ENCODE measurements at regions not wholly inside any gene's neighbourhood (a gene's known extent, or its start where the extent isn't known, plus 50 kb on each side); places are given as distances from the start of the nearest gene placed in this dataset.

DNA sequence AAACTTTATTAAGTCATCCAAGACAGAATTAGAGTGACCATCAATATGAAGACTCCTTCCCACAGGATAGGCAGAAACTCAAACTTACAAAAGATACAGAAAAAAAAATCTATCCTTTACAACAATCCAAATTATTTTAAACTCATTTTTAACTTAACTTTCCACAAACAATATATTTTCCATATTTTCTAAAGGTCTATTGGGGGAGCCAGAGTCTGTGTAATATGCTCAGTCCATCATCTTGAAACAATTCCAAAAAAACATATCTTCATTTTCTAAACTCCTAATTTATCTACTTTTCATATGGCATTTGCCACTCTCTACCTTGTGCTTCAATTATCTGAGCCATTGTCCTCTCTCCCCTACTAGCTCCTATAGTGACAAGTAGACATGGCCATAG, 378.1 kb downstream of the PDGFC start:
- peak; percentile 28 for DNase-seq

DNA sequence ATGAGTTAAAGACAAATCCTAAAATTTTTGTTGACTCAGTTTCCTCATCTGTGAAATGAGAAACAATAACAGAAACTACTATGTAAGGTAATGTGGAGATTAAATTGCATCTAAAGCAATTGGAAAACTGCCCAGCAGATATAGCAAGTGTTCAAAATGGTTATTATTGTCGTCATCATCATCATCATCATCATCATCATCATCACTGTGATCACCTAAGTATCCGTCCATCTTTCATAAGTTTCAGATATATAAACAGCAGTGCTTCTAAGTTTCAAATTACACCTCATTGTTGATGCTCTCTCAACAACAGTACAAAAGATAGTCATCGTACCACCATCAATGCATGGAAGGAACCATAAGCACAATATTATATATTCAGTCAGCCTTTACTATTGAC, 379.9 kb downstream of the PDGFC start:
- no peak for DNase-seq

- DNase-seq: no peak
Measured at GRCh38 chr4:156584100-156584499, 387.5 kb downstream of the PDGFC start.

DNA sequence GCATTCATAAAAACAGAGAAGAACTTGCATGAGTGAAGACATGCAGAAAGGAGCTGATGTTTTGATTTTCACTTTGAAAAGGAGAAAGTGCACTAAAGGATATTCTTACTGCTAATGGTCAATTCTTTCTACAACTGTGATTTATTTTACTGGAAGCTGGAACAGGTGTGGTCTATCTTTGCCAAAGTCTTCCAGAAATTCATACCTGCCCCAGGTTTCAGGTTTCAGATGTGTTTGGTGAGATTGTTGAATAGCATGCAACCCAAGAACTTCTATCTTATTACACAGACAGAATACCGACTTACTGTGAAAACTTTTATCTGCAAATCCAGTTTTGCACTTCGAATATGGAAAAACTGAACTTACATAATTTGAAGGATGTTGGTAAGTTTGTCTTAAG, 388.3 kb downstream of the PDGFC start:
- DNase-seq: no peak

DNA sequence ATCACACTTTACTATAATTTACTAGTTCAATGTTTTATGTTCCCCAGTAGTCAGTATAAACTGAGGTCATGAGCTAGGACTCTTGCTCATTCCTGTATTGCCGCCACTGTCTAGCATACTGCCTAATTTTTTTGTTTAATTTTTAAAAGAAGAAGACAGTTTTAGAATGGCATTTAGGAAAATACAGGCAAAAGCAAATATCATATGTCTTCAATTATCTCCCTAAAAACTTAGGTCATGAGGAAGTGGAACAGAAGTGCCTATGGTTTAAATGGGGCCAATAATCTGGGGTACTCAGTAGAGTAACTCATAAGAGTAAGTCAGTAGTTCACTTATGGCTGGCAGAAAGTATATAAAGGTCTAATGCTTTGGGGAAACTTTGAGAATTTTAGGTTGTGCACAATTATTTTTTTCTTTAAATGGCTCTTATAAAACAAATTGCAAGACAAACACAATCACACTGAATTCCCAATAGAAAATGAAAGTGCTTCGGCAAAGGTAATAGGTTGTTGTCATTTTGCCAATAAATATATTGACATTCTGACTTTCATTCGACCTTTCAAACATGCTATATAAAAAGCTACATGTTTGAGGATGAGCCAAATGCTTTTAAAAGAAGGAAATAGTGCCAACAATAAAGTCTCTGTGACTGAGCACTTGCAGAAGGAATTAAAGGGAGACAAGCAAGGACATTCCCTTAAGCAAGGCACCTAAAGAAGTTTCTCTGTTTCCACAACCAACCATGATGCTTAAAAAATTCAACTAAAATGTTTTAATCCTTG, 390.1 kb downstream of the PDGFC start:
- peak; percentile 38 for DNase-seq

DNA sequence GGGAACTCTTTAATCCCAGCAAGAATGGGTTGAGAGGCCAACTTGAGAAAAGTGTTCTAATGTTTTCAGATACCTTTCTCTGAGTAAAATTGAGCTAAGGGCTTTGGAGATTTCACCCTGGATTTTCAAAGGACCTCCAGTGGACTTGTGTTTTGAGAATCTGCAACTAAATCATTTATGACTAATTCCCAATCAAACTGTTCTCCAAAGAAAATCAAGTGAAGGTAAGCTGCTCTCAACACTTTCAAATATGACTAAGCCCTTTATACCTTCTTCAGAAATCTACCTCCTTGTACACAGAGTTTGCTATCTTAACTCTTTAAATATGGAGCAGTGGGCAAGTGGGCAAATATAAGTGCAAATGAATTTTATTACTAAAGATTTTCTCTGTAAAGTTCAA, 392.9 kb downstream of the PDGFC start:
- no peak for DNase-seq

DNA sequence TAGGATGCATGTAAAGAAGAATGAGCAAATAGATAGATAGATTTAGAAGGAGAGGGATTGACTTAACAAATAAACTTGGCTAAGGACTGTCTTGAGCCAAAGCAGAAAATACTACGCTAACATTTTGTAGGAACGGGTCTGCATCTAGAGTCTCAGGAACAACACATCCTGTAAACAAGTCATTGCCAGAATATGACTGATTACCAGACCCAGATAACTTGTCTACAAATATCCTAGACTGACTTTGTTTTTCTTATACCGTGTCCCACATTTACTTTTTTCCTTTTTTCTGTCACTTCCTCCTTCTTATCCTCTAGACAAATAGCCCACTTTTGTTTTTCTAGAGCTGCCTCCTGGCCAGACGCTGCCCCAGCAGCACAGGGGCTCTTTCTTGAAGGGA, 393.6 kb downstream of the PDGFC start:
- no peak for DNase-seq

- no peak for DNase-seq
Measured at GRCh38 chr4:156576946-156577345, 394.7 kb downstream of the PDGFC start.

GRCh38 chr4:156575430-156576073, 396.0 kb downstream of the PDGFC start:
- DNase-seq: peak; percentile 32

GRCh38 chr4:156571146-156571545, 400.5 kb downstream of the PDGFC start:
- no peak for DNase-seq

DNA sequence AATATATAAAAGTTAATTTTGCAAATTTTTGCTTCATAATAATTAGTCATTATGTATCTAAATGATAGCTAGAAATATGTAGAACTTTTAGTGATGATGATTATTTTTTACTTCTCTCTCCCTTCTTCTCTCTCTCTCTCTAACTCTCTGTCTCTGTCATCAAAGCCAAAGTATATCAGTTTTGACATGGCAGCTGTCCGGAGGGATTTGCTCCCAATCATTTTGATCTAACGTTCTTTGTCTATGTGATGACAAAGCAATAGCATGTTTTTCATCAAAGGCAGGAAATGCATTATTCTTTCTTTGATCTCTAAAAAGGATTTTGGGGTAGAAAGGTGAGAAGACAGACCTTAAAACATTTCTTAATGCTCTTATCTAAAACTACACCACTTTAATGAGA, 402.1 kb downstream of the PDGFC start:
- no peak for DNase-seq

GRCh38 chr4:156568484-156568883, 403.1 kb downstream of the PDGFC start:
- no peak for DNase-seq

DNA sequence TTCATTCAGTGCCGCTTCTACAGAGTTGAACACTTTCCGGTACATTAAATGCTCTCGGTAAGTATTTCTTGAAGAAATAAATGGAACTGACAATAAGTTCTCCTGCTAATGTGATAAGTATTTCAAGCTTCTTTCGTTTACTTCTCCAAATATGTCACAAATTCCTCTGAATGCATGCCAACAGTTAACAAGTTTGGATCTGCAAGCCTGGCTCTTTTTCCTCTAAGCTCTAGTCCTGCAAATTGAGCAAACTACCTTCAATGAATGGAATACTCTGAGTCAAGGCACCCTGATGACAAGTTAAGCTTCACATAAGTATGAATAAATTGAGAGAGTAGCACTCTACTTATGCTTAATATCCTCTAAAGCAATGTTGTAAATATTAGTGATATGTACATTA, 403.6 kb downstream of the PDGFC start:
- DNase-seq: no peak

DNA sequence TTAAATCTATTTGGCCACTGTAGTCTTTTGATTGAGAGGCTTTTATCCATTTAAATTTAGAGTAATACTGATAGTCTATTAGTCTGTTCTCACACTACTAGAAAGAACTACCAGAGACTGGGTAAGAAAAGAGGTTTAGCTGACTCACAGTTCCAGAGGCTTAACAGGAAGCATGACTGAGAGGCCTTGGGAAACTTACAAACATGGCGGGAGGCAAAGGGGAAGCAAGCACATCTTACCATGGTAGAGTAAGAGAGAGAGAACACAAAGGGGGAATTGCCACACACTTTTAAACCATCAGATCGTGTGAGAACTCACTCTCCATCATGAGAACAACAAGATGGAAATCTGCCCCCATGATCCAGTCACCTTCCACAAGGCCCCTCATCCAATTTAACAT, 410.9 kb downstream of the PDGFC start:
- no peak for DNase-seq

DNA sequence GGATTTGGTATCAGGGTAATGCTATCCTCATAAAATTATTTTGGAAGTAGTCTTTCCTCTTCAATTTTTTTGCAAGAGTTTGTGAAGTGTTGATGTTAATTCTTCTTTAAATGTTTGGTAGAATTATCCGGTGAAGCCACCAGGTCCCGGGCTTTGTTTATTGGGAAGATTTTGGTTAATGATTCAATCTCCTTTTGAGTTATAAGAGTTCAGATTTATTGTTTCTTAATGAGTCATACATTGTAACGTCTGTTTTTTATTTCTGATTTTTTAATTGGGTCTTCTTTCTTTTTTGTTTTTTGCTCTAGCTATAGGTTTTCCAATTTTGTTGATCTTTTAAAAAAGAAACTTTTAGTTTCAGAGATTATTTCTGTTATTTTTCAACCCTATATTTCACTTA, 412.3 kb downstream of the PDGFC start:
- DNase-seq: no peak

DNA sequence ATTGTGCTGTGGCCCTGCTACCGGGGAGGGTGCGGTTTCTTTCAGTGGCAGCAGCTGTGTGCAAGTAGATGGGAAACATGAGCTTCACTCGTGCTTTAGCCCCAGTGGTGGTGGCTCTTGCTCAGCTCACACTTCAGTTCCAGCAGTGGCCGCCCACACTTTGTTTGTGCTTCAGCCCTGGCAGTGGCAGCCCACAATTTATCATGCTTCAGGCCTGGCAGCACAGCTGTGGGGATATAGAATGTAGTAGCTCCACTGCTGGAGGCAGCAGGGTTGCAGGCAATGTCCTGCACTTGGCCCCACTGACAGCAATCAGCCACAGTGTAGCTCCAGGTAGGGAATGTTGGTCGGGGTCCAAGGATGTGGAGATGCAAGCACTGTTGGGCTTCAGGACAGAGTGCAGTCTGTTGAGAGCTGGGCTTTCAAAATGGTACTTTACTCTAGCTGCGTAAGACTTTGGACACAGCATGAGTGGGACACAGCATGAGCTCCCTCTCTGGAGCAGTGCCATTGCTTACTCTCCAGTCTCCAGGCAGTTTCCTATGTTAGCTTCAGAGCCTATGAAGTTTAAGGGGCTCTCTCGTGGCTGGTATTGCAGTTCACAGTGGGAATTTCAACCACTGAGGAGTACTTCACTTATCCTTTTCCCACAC, 413.1 kb downstream of the PDGFC start:
- DNase-seq: no peak

GRCh38 chr4:156557920-156558319, 413.7 kb downstream of the PDGFC start:
- DNase-seq: no peak

GRCh38 chr4:156556336-156556735, 415.3 kb downstream of the PDGFC start:
- DNase-seq: no peak

DNA sequence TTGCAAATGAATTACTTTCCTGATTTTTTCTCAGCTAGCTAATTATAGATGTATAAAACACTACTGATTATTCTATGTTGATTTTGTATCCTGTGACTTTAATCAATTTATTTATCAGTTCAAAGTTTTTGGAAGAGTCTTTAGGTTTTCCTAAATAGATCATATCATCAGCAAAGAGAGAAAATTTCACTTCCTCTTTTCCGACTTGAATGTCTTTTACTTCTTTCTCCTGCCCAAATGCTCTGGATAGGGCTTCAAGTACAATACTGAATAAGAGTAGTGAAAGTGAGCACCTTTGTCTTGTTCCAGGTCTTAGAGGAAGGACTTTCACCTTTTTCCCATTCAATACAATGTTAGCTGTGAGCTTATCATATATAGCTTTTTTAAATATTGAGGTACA, 417.9 kb downstream of the PDGFC start:
- no peak for DNase-seq

- DNase-seq: no peak
Measured at GRCh38 chr4:156547891-156548290, 423.7 kb downstream of the PDGFC start.

DNA sequence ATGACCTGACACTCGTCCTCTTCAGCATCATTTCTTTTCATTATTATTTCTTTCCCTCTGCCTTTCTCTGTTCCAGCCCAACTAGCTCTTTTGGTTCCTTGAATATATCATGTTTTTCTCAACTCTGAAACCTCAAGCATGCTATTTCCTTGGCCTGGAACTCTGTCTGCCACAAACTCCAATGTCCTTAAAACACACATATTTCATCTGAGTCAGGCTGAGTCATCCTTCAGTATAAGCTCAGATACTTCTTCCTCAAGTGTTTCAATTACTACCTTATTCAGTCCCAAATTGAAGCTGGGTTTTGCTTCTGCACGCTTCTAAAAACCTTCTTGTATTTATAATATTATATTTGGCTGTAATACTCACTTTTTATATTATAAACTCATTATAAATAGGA, 424.2 kb downstream of the PDGFC start:
- no peak for DNase-seq

DNA sequence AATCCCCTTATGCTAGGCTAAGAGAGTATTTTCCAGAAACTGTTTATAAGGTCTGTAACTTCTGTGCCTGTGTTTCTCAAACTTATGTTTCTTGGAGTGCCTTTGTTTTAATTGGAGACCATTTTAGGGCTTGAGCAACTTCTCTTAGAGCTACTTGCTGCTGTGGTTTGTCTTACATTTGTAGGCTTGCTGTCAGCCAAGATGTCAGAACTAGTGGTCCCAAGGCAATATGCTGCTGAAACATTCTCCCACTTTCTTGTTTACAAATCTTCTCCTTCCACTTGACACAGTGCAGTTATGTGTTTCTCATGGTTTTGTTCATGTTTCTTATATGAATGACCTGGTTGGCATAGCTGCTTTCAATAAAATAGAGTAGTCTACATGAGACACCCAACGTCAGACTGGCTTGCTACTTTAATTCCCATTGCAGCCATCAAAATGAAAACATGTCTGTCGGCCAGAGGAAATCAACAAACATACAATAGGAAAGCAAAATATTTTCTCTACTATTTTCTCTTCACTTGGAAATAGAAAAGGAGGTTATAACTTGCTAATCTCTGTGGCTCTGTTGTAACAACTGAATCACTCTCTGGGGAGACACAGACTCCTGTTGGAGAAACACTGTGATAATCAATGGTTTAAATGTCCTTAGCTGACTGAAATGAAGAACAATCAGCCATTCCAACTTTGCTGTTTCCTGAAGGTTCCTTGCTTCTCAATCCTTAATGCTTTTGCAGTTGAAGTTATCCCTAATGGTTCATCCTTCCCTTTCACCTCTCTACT, 426.4 kb downstream of the PDGFC start:
- DNase-seq: no peak

GRCh38 chr4:156539376-156539775, 432.2 kb downstream of the PDGFC start:
- DNase-seq: no peak
